HG02885 (cell line): ENCODE measurements at regions not wholly inside any gene's neighbourhood (a gene's known extent, or its start where the extent isn't known, plus 50 kb on each side); places are given as distances from the start of the nearest gene placed in this dataset.

Experiments used
- ATAC-seq: cut with Tn5 transposase; IDR thresholded peaks from one replicate; pipeline ENCODE4 v1.9.1; 2021; ENCODE audit warnings: mild to moderate bottlenecking; ENCODE audit not compliant: unreplicated experiment, poor library complexity

- peak; percentile 86 for ATAC-seq
These were observed 69.5 kb upstream of the VOPP1 start for GRCh38 chr7:55641811-55642210.

GRCh38 chr7:55641273-55641691 lies 69.0 kb upstream of the VOPP1 start:
- ATAC-seq: peak; percentile 88

- ATAC-seq: no peak
These were observed 67.3 kb upstream of the VOPP1 start for GRCh38 chr7:55639640-55640039.

GRCh38 chr7:55629051-55629677 lies 56.9 kb upstream of the VOPP1 start:
- ATAC-seq: no peak

GRCh38 chr7:55624813-55625212 lies 52.5 kb upstream of the VOPP1 start:
- no peak for ATAC-seq

GRCh38 chr7:55623617-55624016 lies 51.3 kb upstream of the VOPP1 start:
- ATAC-seq: no peak

GRCh38 chr7:55622241-55622640 lies 49.9 kb upstream of the VOPP1 start:
- ATAC-seq: no peak
